ENCODE measurements at regions not wholly inside any gene's neighbourhood (a gene's known extent, or its start where the extent isn't known, plus 50 kb on each side); places are given as distances from the start of the nearest gene placed in this dataset.

GRCh38 chr9:15079989-15080388, 169.8 kb upstream of the FREM1 start:
- Histone ChIP-seq H3K36me3 (no peaks in the 10 kb centered on the region), H3K27ac (no peak overlapping the region), H3K9me3 (no peaks in the 10 kb centered on the region), H3K27me3 (no peaks in the 10 kb centered on the region), H3K4me3 (ENCODE audit: low read depth in 1 of 2, low read length in 1 of 2) (no peak overlapping the region), H3K4me1 (ENCODE audit: control insufficient read depth in 1 of 2, insufficient read depth in 1 of 2, low read depth in 1 of 2, low read length in 1 of 2) (no peaks in the 10 kb centered on the region)
- TF ChIP-seq CTCF (IDR thresholded peaks at IDR 0.05), result no peak

GRCh38 chr9:15077946-15078729, 167.9 kb upstream of the FREM1 start:
- no peak for TF ChIP-seq CTCF (IDR thresholded peaks at IDR 0.05)
- Histone ChIP-seq H3K4me3 (ENCODE audit: low read depth in 1 of 2, low read length in 1 of 2) (no peak overlapping the region), H3K27ac (no peak overlapping the region), H3K4me1 (ENCODE audit: control insufficient read depth in 1 of 2, insufficient read depth in 1 of 2, low read depth in 1 of 2, low read length in 1 of 2) (no peaks in the 10 kb centered on the region), H3K27me3 (no peaks in the 10 kb centered on the region), H3K36me3 (no peaks in the 10 kb centered on the region), H3K9me3 (no peaks in the 10 kb centered on the region)

GRCh38 chr9:15073620-15074019, 163.4 kb upstream of the FREM1 start:
- Histone ChIP-seq H3K4me3 (ENCODE audit: low read depth in 1 of 2, low read length in 1 of 2) (no peak overlapping the region), H3K9me3 (no peaks in the 10 kb centered on the region), H3K27ac (no peak overlapping the region), H3K27me3 (no peaks in the 10 kb centered on the region), H3K4me1 (ENCODE audit: control insufficient read depth in 1 of 2, insufficient read depth in 1 of 2, low read depth in 1 of 2, low read length in 1 of 2) (no peaks in the 10 kb centered on the region), H3K36me3 (no peaks in the 10 kb centered on the region)
- TF ChIP-seq CTCF (IDR thresholded peaks at IDR 0.05), result no peak

- no peaks in the 10 kb centered on the region for H3K36me3 ChIP-seq
- H3K9me3 ChIP-seq, result no peaks in the 10 kb centered on the region
- no peaks in the 10 kb centered on the region for H3K4me1 ChIP-seq (ENCODE audit: control insufficient read depth in 1 of 2, insufficient read depth in 1 of 2, low read depth in 1 of 2, low read length in 1 of 2)
- TF ChIP-seq CTCF (IDR thresholded peaks at IDR 0.05), result no peak
- no peak overlapping the region for H3K4me3 ChIP-seq (ENCODE audit: low read depth in 1 of 2, low read length in 1 of 2)
- no peak overlapping the region for H3K27ac ChIP-seq
- no peaks in the 10 kb centered on the region for H3K27me3 ChIP-seq
Observed at GRCh38 chr9:15070716-15071115, 160.5 kb upstream of the FREM1 start.

GRCh38 chr9:15069106-15069505, 158.9 kb upstream of the FREM1 start:
- Histone ChIP-seq H3K27ac (no peak overlapping the region), H3K4me3 (ENCODE audit: low read depth in 1 of 2, low read length in 1 of 2) (no peak overlapping the region), H3K4me1 (ENCODE audit: control insufficient read depth in 1 of 2, insufficient read depth in 1 of 2, low read depth in 1 of 2, low read length in 1 of 2) (no peaks in the 10 kb centered on the region), H3K36me3 (no peaks in the 10 kb centered on the region), H3K9me3 (no peaks in the 10 kb centered on the region), H3K27me3 (no peaks in the 10 kb centered on the region)
- TF ChIP-seq CTCF (IDR thresholded peaks at IDR 0.05), result no peak

Data from neutrophil (primary cell).